ENCODE measurements at regions not wholly inside any gene's neighbourhood (a gene's known extent, or its start where the extent isn't known, plus 50 kb on each side); places are given as distances from the start of the nearest gene placed in this dataset.
A peak's percentile ranks its signal among the peaks of the same experiment; 100 is the strongest.

- no peaks in the 10 kb centered on the region for H3K9me3 Mint-ChIP-seq
- DNase-seq (ENCODE audit: low spot score in 2 of 2) (no peak), ATAC-seq (no peak)
- H3K36me3 Mint-ChIP-seq, result no peaks in the 10 kb centered on the region
- H3K27ac Mint-ChIP-seq, result no peak overlapping the region
Measured at GRCh38 chrX:4358577-4358976, 645.1 kb upstream of the PRKX start.

- Mint-ChIP-seq H3K27ac (no peak overlapping the region), H3K36me3 (no peaks in the 10 kb centered on the region)
- no peak for ATAC-seq
Measured at GRCh38 chrX:4322916-4323315, 609.5 kb upstream of the PRKX start.

GRCh38 chrX:4320436-4320947, 607.0 kb upstream of the PRKX start:
- Mint-ChIP-seq H3K9me3 (peaks cover 0 to 3% of the 10 kb centered on the region in 2 donors), H3K36me3 (no peaks in the 10 kb centered on the region), H3K27ac (no peak overlapping the region)
- DNase-seq (ENCODE audit: low spot score in 2 of 2) (no peak), ATAC-seq (no peak)

More at GRCh38 chrX:4322916-4323315, 609.5 kb upstream of the PRKX start:
- H3K9me3 Mint-ChIP-seq, result no peaks in the 10 kb centered on the region
- no peak for DNase-seq (ENCODE audit: low spot score in 2 of 2)

GRCh38 chrX:4315891-4316290, 602.4 kb upstream of the PRKX start:
- no peak overlapping the region for H3K27ac Mint-ChIP-seq
- peaks cover 0 to 11% of the 10 kb centered on the region in 2 donors for H3K9me3 Mint-ChIP-seq
- DNase-seq (ENCODE audit: low spot score in 2 of 2), result no peak
- H3K36me3 Mint-ChIP-seq, result no peaks in the 10 kb centered on the region
- no peak for ATAC-seq

- ATAC-seq (no peak), DNase-seq (ENCODE audit: low spot score in 2 of 2) (no peak)
- H3K27ac Mint-ChIP-seq, result no peak overlapping the region
- H3K9me3 Mint-ChIP-seq, result peaks cover 0 to 11% of the 10 kb centered on the region in 2 donors
- no peaks in the 10 kb centered on the region for H3K36me3 Mint-ChIP-seq
Measured at GRCh38 chrX:4314586-4314985, 601.1 kb upstream of the PRKX start.

- H3K36me3 Mint-ChIP-seq, result no peaks in the 10 kb centered on the region
- no peak for ATAC-seq
- no peak for DNase-seq (ENCODE audit: low spot score in 2 of 2)
- no peaks in the 10 kb centered on the region for H3K9me3 Mint-ChIP-seq
- no peak overlapping the region for H3K27ac Mint-ChIP-seq
Measured at GRCh38 chrX:4277122-4277521, 563.7 kb upstream of the PRKX start.

GRCh38 chrX:4268676-4269075, 555.2 kb upstream of the PRKX start:
- Mint-ChIP-seq H3K27ac (no peak overlapping the region), H3K9me3 (no peaks in the 10 kb centered on the region), H3K36me3 (no peaks in the 10 kb centered on the region)
- no peak for ATAC-seq
- no peak for DNase-seq (ENCODE audit: low spot score in 2 of 2)

GRCh38 chrX:4265036-4265435, 551.6 kb upstream of the PRKX start:
- no peak overlapping the region for H3K27ac Mint-ChIP-seq
- DNase-seq (ENCODE audit: low spot score in 2 of 2), result no peak
- no peak for ATAC-seq
- H3K9me3 Mint-ChIP-seq, result peaks cover 0 to 4% of the 10 kb centered on the region in 2 donors
- H3K36me3 Mint-ChIP-seq, result no peaks in the 10 kb centered on the region

GRCh38 chrX:4263030-4263803, 549.8 kb upstream of the PRKX start:
- H3K9me3 Mint-ChIP-seq, result peaks cover 0 to 4% of the 10 kb centered on the region in 2 donors
- H3K27ac Mint-ChIP-seq, result no peak overlapping the region
- DNase-seq (ENCODE audit: low spot score in 2 of 2), result no peak
- no peak for ATAC-seq
- no peaks in the 10 kb centered on the region for H3K36me3 Mint-ChIP-seq

GRCh38 chrX:4253092-4253491, 539.6 kb upstream of the PRKX start:
- Mint-ChIP-seq H3K9me3 (peaks cover 11 to 13% of the 10 kb centered on the region in 2 donors), H3K36me3 (peaks cover 0 to 5% of the 10 kb centered on the region in 2 donors), H3K27ac (no peak overlapping the region)
- no peak for DNase-seq (ENCODE audit: low spot score in 2 of 2)
- no peak for ATAC-seq

- Mint-ChIP-seq H3K36me3 (peaks cover 0 to 5% of the 10 kb centered on the region in 2 donors), H3K9me3 (peaks cover 6 to 10% of the 10 kb centered on the region in 2 donors), H3K27ac (no peak overlapping the region)
- ATAC-seq, result no peak
- no peak for DNase-seq (ENCODE audit: low spot score in 2 of 2)
Measured at GRCh38 chrX:4249401-4249800, 536.0 kb upstream of the PRKX start.

GRCh38 chrX:4243759-4244158, 530.3 kb upstream of the PRKX start:
- no peak for ATAC-seq
- no peaks in the 10 kb centered on the region for H3K36me3 Mint-ChIP-seq
- no peak overlapping the region for H3K27ac Mint-ChIP-seq
- H3K9me3 Mint-ChIP-seq, result peaks cover 0 to 9% of the 10 kb centered on the region in 2 donors
- DNase-seq (ENCODE audit: low spot score in 2 of 2), result no peak

- no peak overlapping the region for H3K27ac Mint-ChIP-seq
- H3K36me3 Mint-ChIP-seq, result no peaks in the 10 kb centered on the region
- ATAC-seq, result peak; percentile 31 to 61
- H3K9me3 Mint-ChIP-seq, result peaks cover 3 to 6% of the 10 kb centered on the region in 2 donors
- DNase-seq (ENCODE audit: low spot score in 2 of 2), result no peak
Measured at GRCh38 chrX:4240541-4241194, 527.2 kb upstream of the PRKX start.

GRCh38 chrX:4239650-4240540, 526.4 kb upstream of the PRKX start:
- ATAC-seq, result peak; percentile 18 to 24
- Mint-ChIP-seq H3K9me3 (peaks cover 3 to 6% of the 10 kb centered on the region in 2 donors), H3K27ac (no peak overlapping the region), H3K36me3 (no peaks in the 10 kb centered on the region)
- DNase-seq (ENCODE audit: low spot score in 2 of 2), result no peak

- H3K27ac Mint-ChIP-seq, result no peak overlapping the region
- DNase-seq (ENCODE audit: low spot score in 2 of 2) (no peak), ATAC-seq (no peak)
- peaks cover 6 to 9% of the 10 kb centered on the region in 2 donors for H3K9me3 Mint-ChIP-seq
- H3K36me3 Mint-ChIP-seq, result no peaks in the 10 kb centered on the region
Measured at GRCh38 chrX:4238916-4239315, 525.5 kb upstream of the PRKX start.

- no peak for DNase-seq (ENCODE audit: low spot score in 2 of 2)
- Mint-ChIP-seq H3K36me3 (no peaks in the 10 kb centered on the region), H3K9me3 (peaks cover 4 to 7% of the 10 kb centered on the region in 2 donors), H3K27ac (no peak overlapping the region)
- no peak for ATAC-seq
Measured at GRCh38 chrX:4225086-4225485, 511.6 kb upstream of the PRKX start.

- H3K36me3 Mint-ChIP-seq, result no peaks in the 10 kb centered on the region
- DNase-seq (ENCODE audit: low spot score in 2 of 2) (no peak), ATAC-seq (no peak)
- peaks cover 8 to 12% of the 10 kb centered on the region in 2 donors for H3K9me3 Mint-ChIP-seq
- H3K27ac Mint-ChIP-seq, result no peak overlapping the region
Measured at GRCh38 chrX:4206941-4207340, 493.5 kb upstream of the PRKX start.
